Neural cell (in vitro differentiated cells): ENCODE measurements at regions not wholly inside any gene's neighbourhood (a gene's known extent, or its start where the extent isn't known, plus 50 kb on each side); places are given as distances from the start of the nearest gene placed in this dataset.

ENCODE experiments used
- EZH2 ChIP-seq: fragments of 200-600, 300-800 bp; shearing (Covaris generic), sonication (generic); IDR thresholded peaks from 2 replicates; pipeline ENCODE4 v1.6.1; 2014; ENCODE audit warnings: antibody characterized with exemption, low read length, borderline replicate concordance, mild to moderate bottlenecking; ENCODE audit not compliant: insufficient read depth, poor library complexity, severe bottlenecking
- TF ChIP-seq, protein P1 (sequence below): fragments of 450-650 bp; IDR thresholded peaks from 2 replicates; pipeline ENCODE4 v1.5.1; 2014; ENCODE audit warnings: antibody characterized with exemption, mild to moderate bottlenecking, moderate library complexity; ENCODE audit not compliant: poor library complexity, severe bottlenecking

- TF ChIP-seq, protein P1, sequence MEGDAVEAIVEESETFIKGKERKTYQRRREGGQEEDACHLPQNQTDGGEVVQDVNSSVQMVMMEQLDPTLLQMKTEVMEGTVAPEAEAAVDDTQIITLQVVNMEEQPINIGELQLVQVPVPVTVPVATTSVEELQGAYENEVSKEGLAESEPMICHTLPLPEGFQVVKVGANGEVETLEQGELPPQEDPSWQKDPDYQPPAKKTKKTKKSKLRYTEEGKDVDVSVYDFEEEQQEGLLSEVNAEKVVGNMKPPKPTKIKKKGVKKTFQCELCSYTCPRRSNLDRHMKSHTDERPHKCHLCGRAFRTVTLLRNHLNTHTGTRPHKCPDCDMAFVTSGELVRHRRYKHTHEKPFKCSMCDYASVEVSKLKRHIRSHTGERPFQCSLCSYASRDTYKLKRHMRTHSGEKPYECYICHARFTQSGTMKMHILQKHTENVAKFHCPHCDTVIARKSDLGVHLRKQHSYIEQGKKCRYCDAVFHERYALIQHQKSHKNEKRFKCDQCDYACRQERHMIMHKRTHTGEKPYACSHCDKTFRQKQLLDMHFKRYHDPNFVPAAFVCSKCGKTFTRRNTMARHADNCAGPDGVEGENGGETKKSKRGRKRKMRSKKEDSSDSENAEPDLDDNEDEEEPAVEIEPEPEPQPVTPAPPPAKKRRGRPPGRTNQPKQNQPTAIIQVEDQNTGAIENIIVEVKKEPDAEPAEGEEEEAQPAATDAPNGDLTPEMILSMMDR = no peak
- TF ChIP-seq EZH2 = no peak
Measured at GRCh38 chr17:77446940-77447634, 306.3 kb downstream of the SEC14L1 start.
